ENCODE measurements at regions not wholly inside any gene's neighbourhood (a gene's known extent, or its start where the extent isn't known, plus 50 kb on each side); places are given as distances from the start of the nearest gene placed in this dataset.

DNA sequence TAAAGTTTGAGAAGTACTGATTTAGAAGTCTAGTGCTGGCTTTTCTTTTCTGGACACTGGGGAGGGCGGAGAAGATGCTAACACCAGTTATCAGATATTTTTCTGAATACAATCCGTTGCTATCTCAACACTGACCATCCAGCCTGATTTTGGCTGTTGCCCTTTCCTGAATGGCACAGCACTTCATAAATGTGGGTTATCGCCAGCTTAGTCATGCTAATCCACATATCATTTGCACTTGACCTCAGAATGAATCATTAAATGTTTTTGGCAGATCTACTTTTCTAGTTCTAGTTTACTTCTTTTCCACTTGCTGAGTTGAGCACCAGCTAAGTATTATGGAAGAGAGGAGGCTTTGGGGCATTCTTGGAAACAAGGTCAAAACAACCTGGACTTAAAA, 60.8 kb upstream of the ESX1 start:
- no peaks in the 10 kb centered on the region for H3K27me3 ChIP-seq (ENCODE audit: control insufficient read depth in 2 of 2, insufficient read depth in 2 of 2, low read length in 2 of 2)
- no peaks in the 10 kb centered on the region for H3K79me2 ChIP-seq (ENCODE audit: insufficient read depth, low read length)
- Mint-ChIP-seq H3K36me3 (no peaks in the 10 kb centered on the region), H3K9me3 (no peaks in the 10 kb centered on the region), H3K27ac (no peak overlapping the region), H3K4me3 (no peak overlapping the region), H3K4me1 (no peaks in the 10 kb centered on the region), H3K27me3 (ENCODE audit: low read depth in 3 of 3) (peaks cover 1 to 5% (median 2%) of the 10 kb centered on the region in 3 donors)
- no peak overlapping the region for H3K4me2 ChIP-seq (replicated peaks; ENCODE audit: extremely low read depth, low read length, poor library complexity, severe bottlenecking)
- no CpG with 5 or more reads among the region's 3 CpGs for WGBS (ENCODE audit: insufficient coverage)
- H3K4me3 ChIP-seq (replicated peaks in 1 of 3; ENCODE audit: low read depth in 2 of 3, low read length in 3 of 3), result no peak overlapping the region
- no peak overlapping the region for H3K9ac ChIP-seq (ENCODE audit: insufficient read depth, low read length, poor library complexity, severe bottlenecking)
- H2AFZ ChIP-seq (ENCODE audit: insufficient read depth, low read depth, low read length, poor library complexity, severe bottlenecking), result no peak overlapping the region
- H3K9me3 ChIP-seq (replicated peaks in 1 of 2; ENCODE audit: control insufficient read depth in 1 of 2, insufficient read depth in 1 of 2, low read length in 2 of 2), result no peaks in the 10 kb centered on the region
- H3K4me1 ChIP-seq (ENCODE audit: control insufficient read depth in 1 of 2, insufficient read depth in 2 of 2, low read length in 2 of 2), result no peaks in the 10 kb centered on the region
- intact Hi-C loops (cut with micrococcal nuclease), result no loop called here
- no peak for DNase-seq
- TF ChIP-seq, protein P1, sequence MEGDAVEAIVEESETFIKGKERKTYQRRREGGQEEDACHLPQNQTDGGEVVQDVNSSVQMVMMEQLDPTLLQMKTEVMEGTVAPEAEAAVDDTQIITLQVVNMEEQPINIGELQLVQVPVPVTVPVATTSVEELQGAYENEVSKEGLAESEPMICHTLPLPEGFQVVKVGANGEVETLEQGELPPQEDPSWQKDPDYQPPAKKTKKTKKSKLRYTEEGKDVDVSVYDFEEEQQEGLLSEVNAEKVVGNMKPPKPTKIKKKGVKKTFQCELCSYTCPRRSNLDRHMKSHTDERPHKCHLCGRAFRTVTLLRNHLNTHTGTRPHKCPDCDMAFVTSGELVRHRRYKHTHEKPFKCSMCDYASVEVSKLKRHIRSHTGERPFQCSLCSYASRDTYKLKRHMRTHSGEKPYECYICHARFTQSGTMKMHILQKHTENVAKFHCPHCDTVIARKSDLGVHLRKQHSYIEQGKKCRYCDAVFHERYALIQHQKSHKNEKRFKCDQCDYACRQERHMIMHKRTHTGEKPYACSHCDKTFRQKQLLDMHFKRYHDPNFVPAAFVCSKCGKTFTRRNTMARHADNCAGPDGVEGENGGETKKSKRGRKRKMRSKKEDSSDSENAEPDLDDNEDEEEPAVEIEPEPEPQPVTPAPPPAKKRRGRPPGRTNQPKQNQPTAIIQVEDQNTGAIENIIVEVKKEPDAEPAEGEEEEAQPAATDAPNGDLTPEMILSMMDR (IDR thresholded peaks at IDR 0.05), result no peak
- no peak overlapping the region for H3K27ac ChIP-seq (ENCODE audit: low read depth in 1 of 2, low read length in 2 of 2)
- no peaks in the 10 kb centered on the region for H3K36me3 ChIP-seq (replicated peaks in 1 of 2; ENCODE audit: control insufficient read depth in 1 of 2, insufficient read depth in 2 of 2, low read length in 2 of 2)
- no peaks in the 10 kb centered on the region for H4K20me1 ChIP-seq (ENCODE audit: insufficient read depth, low read length)

DNA sequence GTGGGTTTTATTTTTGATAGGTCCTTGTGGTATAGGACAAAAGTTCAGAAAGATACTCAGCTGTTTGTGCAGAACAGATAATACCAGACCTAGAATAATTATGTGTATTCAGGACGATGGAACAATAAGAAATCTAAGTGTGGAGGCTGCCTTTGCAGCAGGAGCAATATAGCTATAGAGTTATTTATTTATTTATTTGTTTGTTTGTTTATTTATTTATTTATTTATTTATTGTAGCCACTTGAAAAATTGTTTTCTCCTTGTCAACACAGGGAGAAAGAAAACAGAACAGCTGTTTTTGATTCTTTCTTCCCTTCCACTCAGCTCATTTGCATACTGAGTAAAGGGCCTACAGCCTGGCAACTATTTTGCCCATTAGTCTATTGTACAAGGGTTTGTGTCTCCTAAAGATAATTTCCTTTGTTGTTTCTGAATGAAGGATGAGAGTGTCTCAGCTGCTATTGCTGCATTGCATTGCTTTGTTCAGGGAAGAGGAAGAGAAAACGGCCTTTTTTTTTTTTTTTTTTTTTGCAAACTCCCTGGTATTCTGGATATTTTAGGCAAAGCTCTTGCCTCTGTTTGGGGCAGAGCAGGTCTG, 56.0 kb upstream of the ESX1 start:
- Mint-ChIP-seq H3K27ac (no peak overlapping the region), H3K9me3 (no peaks in the 10 kb centered on the region), H3K4me3 (no peak overlapping the region), H3K4me1 (no peaks in the 10 kb centered on the region), H3K27me3 (ENCODE audit: low read depth in 3 of 3) (peaks cover 0 to 10% (median 1%) of the 10 kb centered on the region in 3 donors), H3K36me3 (no peaks in the 10 kb centered on the region)
- Histone ChIP-seq H3K4me1 (ENCODE audit: control insufficient read depth in 1 of 2, insufficient read depth in 2 of 2, low read length in 2 of 2) (no peaks in the 10 kb centered on the region), H3K4me2 (replicated peaks; ENCODE audit: extremely low read depth, low read length, poor library complexity, severe bottlenecking) (no peak overlapping the region), H3K9me3 (replicated peaks in 1 of 2; ENCODE audit: control insufficient read depth in 1 of 2, insufficient read depth in 1 of 2, low read length in 2 of 2) (no peaks in the 10 kb centered on the region), H3K36me3 (replicated peaks in 1 of 2; ENCODE audit: control insufficient read depth in 1 of 2, insufficient read depth in 2 of 2, low read length in 2 of 2) (no peaks in the 10 kb centered on the region), H3K79me2 (ENCODE audit: insufficient read depth, low read length) (no peaks in the 10 kb centered on the region), H3K4me3 (replicated peaks in 1 of 3; ENCODE audit: low read depth in 2 of 3, low read length in 3 of 3) (no peak overlapping the region), H3K27ac (ENCODE audit: low read depth in 1 of 2, low read length in 2 of 2) (no peak overlapping the region), H3K27me3 (ENCODE audit: control insufficient read depth in 2 of 2, insufficient read depth in 2 of 2, low read length in 2 of 2) (no peaks in the 10 kb centered on the region), H3K9ac (ENCODE audit: insufficient read depth, low read length, poor library complexity, severe bottlenecking) (no peak overlapping the region), H2AFZ (ENCODE audit: insufficient read depth, low read depth, low read length, poor library complexity, severe bottlenecking) (no peak overlapping the region), H4K20me1 (ENCODE audit: insufficient read depth, low read length) (no peaks in the 10 kb centered on the region)
- WGBS (ENCODE audit: insufficient coverage), result no CpG with 5 or more reads among the region's 2 CpGs
- TF ChIP-seq, protein P1 (IDR thresholded peaks at IDR 0.05), result no peak
- intact Hi-C loops (cut with micrococcal nuclease), result no loop called here
- no peak for DNase-seq

All from CD14-positive monocyte (primary cell).